ENCODE measurements at regions not wholly inside any gene's neighbourhood (a gene's known extent, or its start where the extent isn't known, plus 50 kb on each side); places are given as distances from the start of the nearest gene placed in this dataset.

DNA sequence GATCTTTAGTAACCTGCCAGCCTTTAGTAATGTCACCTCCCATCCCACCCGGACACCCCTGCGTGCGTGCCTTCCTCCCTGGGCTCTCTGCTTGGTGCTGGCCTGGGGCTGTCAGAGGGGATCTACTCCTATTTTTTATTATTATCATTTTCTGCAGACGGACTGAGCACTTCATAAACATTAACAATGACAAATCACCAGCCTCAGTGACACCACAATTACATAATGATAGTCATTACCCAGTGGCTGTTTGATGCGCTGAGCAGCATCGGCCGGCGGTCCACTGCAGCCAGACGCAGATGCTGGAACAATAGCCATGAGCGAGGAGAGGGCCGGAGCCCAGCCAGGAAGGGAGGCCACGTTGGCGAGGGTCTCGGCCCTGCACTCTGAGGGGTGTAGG, 309.3 kb upstream of the AJAP1 start:
- no peaks in the 10 kb centered on the region for H3K36me3 ChIP-seq
- TF ChIP-seq, protein P1, sequence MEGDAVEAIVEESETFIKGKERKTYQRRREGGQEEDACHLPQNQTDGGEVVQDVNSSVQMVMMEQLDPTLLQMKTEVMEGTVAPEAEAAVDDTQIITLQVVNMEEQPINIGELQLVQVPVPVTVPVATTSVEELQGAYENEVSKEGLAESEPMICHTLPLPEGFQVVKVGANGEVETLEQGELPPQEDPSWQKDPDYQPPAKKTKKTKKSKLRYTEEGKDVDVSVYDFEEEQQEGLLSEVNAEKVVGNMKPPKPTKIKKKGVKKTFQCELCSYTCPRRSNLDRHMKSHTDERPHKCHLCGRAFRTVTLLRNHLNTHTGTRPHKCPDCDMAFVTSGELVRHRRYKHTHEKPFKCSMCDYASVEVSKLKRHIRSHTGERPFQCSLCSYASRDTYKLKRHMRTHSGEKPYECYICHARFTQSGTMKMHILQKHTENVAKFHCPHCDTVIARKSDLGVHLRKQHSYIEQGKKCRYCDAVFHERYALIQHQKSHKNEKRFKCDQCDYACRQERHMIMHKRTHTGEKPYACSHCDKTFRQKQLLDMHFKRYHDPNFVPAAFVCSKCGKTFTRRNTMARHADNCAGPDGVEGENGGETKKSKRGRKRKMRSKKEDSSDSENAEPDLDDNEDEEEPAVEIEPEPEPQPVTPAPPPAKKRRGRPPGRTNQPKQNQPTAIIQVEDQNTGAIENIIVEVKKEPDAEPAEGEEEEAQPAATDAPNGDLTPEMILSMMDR (IDR thresholded peaks at IDR 0.05), result no peak
- no peaks in the 10 kb centered on the region for H3K9me3 ChIP-seq
- no peak overlapping the region for H3K27ac ChIP-seq
- no peak overlapping the region for H3K4me3 ChIP-seq (ENCODE audit: low read depth in 1 of 2, low read length in 1 of 2)
- no peaks in the 10 kb centered on the region for H3K4me1 ChIP-seq (ENCODE audit: control insufficient read depth in 1 of 2, insufficient read depth in 1 of 2, low read depth in 1 of 2, low read length in 1 of 2)
- no peaks in the 10 kb centered on the region for H3K27me3 ChIP-seq

DNA sequence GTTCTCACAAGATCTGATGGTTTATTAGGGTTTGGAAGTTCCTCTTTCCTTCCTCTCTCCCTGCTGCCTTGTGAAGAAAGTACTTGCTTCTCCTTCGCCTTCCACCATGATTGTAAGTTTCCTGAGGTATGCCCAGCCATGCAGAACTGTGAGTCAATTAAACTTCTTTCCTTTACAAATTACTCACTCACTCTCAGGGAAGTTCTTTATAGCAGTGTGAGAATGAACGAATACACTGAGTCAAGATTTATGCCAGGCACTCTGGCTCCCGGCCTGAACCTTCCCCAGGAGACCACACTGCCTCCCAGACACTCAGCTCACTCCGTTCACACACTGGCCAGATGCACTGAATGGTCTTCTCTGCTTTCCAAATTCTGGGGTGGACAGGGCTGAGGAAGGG, 308.3 kb upstream of the AJAP1 start:
- Histone ChIP-seq H3K4me3 (ENCODE audit: low read depth in 1 of 2, low read length in 1 of 2) (no peak overlapping the region), H3K27ac (no peak overlapping the region), H3K9me3 (no peaks in the 10 kb centered on the region), H3K4me1 (ENCODE audit: control insufficient read depth in 1 of 2, insufficient read depth in 1 of 2, low read depth in 1 of 2, low read length in 1 of 2) (no peaks in the 10 kb centered on the region), H3K36me3 (no peaks in the 10 kb centered on the region), H3K27me3 (no peaks in the 10 kb centered on the region)
- TF ChIP-seq, protein P1 (IDR thresholded peaks at IDR 0.05), result no peak

DNA sequence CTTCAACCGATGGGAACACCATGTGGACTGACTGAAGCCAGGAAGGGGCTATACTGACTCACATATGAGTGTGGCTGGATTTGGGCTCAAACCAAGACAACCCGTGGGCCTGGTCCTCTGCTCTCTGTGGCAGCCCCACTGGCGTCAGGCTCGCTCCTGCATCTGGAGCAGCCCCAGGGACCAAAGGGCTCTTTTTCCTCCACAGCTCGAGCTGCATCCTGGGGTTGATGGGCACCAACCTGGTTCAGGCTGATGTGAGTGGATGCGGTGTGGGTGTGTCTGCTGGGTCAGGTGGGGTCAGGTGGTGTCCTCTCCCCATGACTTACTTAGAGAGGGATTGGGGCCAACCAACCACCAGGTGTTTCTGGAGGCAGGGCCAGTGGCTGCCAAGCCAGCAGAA, 303.0 kb upstream of the AJAP1 start:
- no peaks in the 10 kb centered on the region for H3K36me3 ChIP-seq
- no peaks in the 10 kb centered on the region for H3K9me3 ChIP-seq
- H3K4me3 ChIP-seq (ENCODE audit: low read depth in 1 of 2, low read length in 1 of 2), result no peak overlapping the region
- no peaks in the 10 kb centered on the region for H3K4me1 ChIP-seq (ENCODE audit: control insufficient read depth in 1 of 2, insufficient read depth in 1 of 2, low read depth in 1 of 2, low read length in 1 of 2)
- TF ChIP-seq, protein P1 (IDR thresholded peaks at IDR 0.05), result no peak
- H3K27ac ChIP-seq, result no peak overlapping the region
- no peaks in the 10 kb centered on the region for H3K27me3 ChIP-seq

DNA sequence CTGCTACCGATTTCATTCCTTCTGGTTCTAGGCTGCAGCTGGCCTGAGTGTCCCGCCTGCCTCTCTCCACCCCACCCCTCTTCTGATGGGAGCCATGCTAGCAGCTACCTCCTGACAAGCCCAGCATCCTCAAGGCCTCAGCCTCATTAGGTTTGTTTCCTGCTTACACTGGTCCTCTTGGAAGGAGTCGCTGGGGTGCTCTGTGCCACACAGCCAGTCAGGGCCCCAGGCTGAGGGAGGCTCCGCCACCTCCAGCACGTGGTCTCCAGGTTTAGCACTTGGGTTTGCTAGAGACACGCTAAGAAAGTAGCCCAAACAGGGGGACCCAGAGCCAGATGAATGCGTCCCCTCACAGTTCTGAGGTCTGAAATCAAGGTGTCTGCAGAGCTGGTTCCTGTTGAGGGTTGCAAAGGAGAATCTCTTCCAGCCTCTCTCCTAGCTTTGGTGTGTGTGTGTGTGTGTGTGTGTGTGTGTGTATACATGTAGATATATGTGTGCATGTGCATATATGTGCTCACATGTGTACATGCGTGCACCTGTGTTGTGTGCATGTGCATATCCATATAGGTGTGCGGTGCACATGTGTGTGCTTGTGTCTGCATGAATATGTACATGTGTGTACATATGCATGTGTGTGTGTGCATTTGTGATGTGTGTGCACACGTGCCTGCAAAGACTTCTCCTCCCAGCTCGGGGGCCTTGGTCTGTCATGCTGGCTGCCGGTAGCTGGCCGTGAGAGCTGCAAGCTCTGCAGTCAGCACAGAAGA, 301.1 kb upstream of the AJAP1 start:
- H3K27ac ChIP-seq, result no peak overlapping the region
- H3K36me3 ChIP-seq, result no peaks in the 10 kb centered on the region
- H3K27me3 ChIP-seq, result no peaks in the 10 kb centered on the region
- TF ChIP-seq, protein P1 (IDR thresholded peaks at IDR 0.05), result no peak
- H3K4me1 ChIP-seq (ENCODE audit: control insufficient read depth in 1 of 2, insufficient read depth in 1 of 2, low read depth in 1 of 2, low read length in 1 of 2), result no peaks in the 10 kb centered on the region
- no peak overlapping the region for H3K4me3 ChIP-seq (ENCODE audit: low read depth in 1 of 2, low read length in 1 of 2)
- no peaks in the 10 kb centered on the region for H3K9me3 ChIP-seq

DNA sequence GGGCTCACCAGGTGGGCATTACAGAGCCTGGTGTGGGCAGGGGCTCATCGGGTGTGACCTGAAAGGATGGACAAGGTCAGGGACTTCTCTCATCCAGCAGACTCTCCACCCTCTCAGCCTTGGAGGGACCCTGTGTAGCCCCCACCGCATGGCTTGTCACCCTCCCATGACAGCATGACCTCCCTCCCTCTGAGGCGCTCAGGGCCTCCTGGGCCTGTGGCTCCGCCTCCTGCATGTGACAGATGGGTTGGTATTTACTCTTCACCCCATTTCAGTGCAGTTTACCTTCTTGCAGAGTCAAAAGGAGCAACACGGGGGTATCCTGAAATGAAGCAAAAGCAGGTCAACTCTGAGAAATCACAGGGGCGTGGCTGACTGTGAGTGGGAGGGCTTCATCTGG, 298.6 kb upstream of the AJAP1 start:
- no peaks in the 10 kb centered on the region for H3K27me3 ChIP-seq
- H3K4me3 ChIP-seq (ENCODE audit: low read depth in 1 of 2, low read length in 1 of 2), result no peak overlapping the region
- TF ChIP-seq, protein P1 (IDR thresholded peaks at IDR 0.05), result no peak
- H3K27ac ChIP-seq, result no peak overlapping the region
- no peaks in the 10 kb centered on the region for H3K4me1 ChIP-seq (ENCODE audit: control insufficient read depth in 1 of 2, insufficient read depth in 1 of 2, low read depth in 1 of 2, low read length in 1 of 2)
- no peaks in the 10 kb centered on the region for H3K36me3 ChIP-seq
- H3K9me3 ChIP-seq, result no peaks in the 10 kb centered on the region

Data from neutrophil (primary cell).